IMR-90 (cell line): ENCODE measurements at regions not wholly inside any gene's neighbourhood (a gene's known extent, or its start where the extent isn't known, plus 50 kb on each side); places are given as distances from the start of the nearest gene placed in this dataset.

Experiments
- RAD21 ChIP-seq: IDR thresholded peaks from 2 replicates; pipeline ENCODE4 v1.6.1; 2012; ENCODE audit warnings: low read length, improper control_type of control experiment
- RFX5 ChIP-seq: IDR thresholded peaks from 2 replicates; pipeline ENCODE4 v1.8.0; 2012; ENCODE audit warnings: low read depth, mild to moderate bottlenecking, low read length, moderate library complexity
- TF ChIP-seq, protein P1 (sequence below): conservative IDR thresholded peaks from 2 replicates; pipeline ENCODE4 v1.5.1; 2012; ENCODE audit warnings: mild to moderate bottlenecking, low read depth, low read length, improper control_type of control experiment

DNA sequence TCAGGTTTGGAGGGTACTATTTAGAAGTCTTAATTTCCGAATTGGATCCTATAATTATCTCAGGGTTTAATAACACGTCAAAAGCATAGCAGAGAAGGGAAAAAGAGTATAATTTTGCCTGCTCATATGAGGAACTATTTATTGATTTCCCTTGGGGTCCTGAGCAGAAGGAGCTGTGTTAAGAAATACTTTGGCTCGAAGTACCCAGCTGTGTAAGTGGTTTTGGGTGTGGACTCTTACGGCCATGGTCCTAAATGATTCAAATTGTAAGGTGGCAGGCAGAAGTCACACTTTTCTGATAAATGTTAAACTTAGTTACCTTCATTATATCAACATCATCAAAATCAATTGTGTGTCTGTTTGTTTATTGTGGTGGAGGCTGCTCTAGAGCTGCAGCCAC is 190.4 kb downstream of the MTRR start:
- TF ChIP-seq, protein P1, sequence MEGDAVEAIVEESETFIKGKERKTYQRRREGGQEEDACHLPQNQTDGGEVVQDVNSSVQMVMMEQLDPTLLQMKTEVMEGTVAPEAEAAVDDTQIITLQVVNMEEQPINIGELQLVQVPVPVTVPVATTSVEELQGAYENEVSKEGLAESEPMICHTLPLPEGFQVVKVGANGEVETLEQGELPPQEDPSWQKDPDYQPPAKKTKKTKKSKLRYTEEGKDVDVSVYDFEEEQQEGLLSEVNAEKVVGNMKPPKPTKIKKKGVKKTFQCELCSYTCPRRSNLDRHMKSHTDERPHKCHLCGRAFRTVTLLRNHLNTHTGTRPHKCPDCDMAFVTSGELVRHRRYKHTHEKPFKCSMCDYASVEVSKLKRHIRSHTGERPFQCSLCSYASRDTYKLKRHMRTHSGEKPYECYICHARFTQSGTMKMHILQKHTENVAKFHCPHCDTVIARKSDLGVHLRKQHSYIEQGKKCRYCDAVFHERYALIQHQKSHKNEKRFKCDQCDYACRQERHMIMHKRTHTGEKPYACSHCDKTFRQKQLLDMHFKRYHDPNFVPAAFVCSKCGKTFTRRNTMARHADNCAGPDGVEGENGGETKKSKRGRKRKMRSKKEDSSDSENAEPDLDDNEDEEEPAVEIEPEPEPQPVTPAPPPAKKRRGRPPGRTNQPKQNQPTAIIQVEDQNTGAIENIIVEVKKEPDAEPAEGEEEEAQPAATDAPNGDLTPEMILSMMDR, result no peak
- TF ChIP-seq RAD21 (no peak), RFX5 (no peak)
